GM13976 (cell line): ENCODE measurements at regions not wholly inside any gene's neighbourhood (a gene's known extent, or its start where the extent isn't known, plus 50 kb on each side); places are given as distances from the start of the nearest gene placed in this dataset.
"Not testable (repeated sequence)": the region's sequence is repeated elsewhere in the genome, so short reads cannot be mapped to it uniquely, and the experiment has no call there.

Source experiments
- DNase-seq: peaks from one replicate; pipeline ENCODE4 v3.0.0; 2012; ENCODE audit warnings: low spot score
- CTCF ChIP-seq: IDR thresholded peaks from 2 replicates; pipeline ENCODE4 v1.5.1; 2012; ENCODE audit warnings: borderline replicate concordance, mild to moderate bottlenecking; ENCODE audit not compliant: insufficient read depth; ENCODE audit errors: extremely low read depth, missing control alignments, control extremely low read depth
- in situ Hi-C: fragments of 300-500 bp; cut with MboI; formaldehyde crosslinking; loops from one replicate; pipeline ENCODE4 v1.12.0; 2022; ENCODE audit warnings: low sequenced_read_pairs, mixed read lengths, inconsistent platforms; ENCODE audit not compliant: unreplicated experiment

- TF ChIP-seq CTCF = no peak
- in situ Hi-C loops = loop anchor here (5.0 kb wide), 1 partner anchor 110 kb away; no protein-coding TSS in a partner anchor
- DNase-seq = no peak
These were observed 98.2 kb upstream of the CHD2 start for GRCh38 chr15:92801774-92802464.

- in situ Hi-C loops = loop anchor here (5.0 kb wide), 1 partner anchor 109 kb away; no protein-coding TSS in a partner anchor
- no peak for DNase-seq
- TF ChIP-seq CTCF = no peak
These were observed 96.6 kb upstream of the CHD2 start for GRCh38 chr15:92803536-92803851.

- in situ Hi-C loops = loop anchor here (5.0 kb wide), 1 partner anchor 108 kb away; no protein-coding TSS in a partner anchor
- TF ChIP-seq CTCF = no peak
- DNase-seq = peak; percentile 49
These were observed 96.1 kb upstream of the CHD2 start for GRCh38 chr15:92803852-92804609.

- not testable (repeated sequence) for DNase-seq
- in situ Hi-C loops = loop anchor here (5.0 kb wide), 1 partner anchor 108 kb away; no protein-coding TSS in a partner anchor
These were observed 95.6 kb upstream of the CHD2 start for GRCh38 chr15:92804610-92804936.

GRCh38 chr15:92805080-92805690 lies 94.9 kb upstream of the CHD2 start:
- in situ Hi-C loops = no loop called here
- no peak for DNase-seq
- no peak for TF ChIP-seq CTCF

GRCh38 chr15:92806171-92806570 lies 94.0 kb upstream of the CHD2 start:
- in situ Hi-C loops, DNase-seq: not testable (repeated sequence)

- no peak for TF ChIP-seq CTCF
- in situ Hi-C loops = no loop called here
- DNase-seq = no peak
These were observed 93.4 kb upstream of the CHD2 start for GRCh38 chr15:92806763-92807162.
